ENCODE measurements at regions not wholly inside any gene's neighbourhood (a gene's known extent, or its start where the extent isn't known, plus 50 kb on each side); places are given as distances from the start of the nearest gene placed in this dataset.
A peak's percentile ranks its signal among the peaks of the same experiment; 100 is the strongest.

- H3K27me3 Mint-ChIP-seq = no peaks in the 10 kb centered on the region
- H3K9me3 Mint-ChIP-seq = peaks cover 4% of the 10 kb centered on the region
- no peak overlapping the region for H3K4me3 Mint-ChIP-seq
- H3K4me1 Mint-ChIP-seq (ENCODE audit: unreplicated experiment) = peaks cover 8% of the 10 kb centered on the region
- H3K36me3 Mint-ChIP-seq = no peaks in the 10 kb centered on the region
- TF ChIP-seq CTCF (conservative IDR thresholded peaks at IDR 0.05) = no peak
- DNase-seq (ENCODE audit: extremely low spot score, unreplicated experiment) = no peak
- no peak overlapping the region for H3K27ac Mint-ChIP-seq
These were observed 52.4 kb upstream of the GNAI1 start for GRCh38 chr7:80082213-80082612.

GRCh38 chr7:80078886-80079285 lies 55.7 kb upstream of the GNAI1 start:
- no peak overlapping the region for H3K4me3 Mint-ChIP-seq
- no peaks in the 10 kb centered on the region for H3K27me3 Mint-ChIP-seq
- no peak for TF ChIP-seq CTCF (conservative IDR thresholded peaks at IDR 0.05)
- H3K4me1 Mint-ChIP-seq (ENCODE audit: unreplicated experiment) = peaks cover 8% of the 10 kb centered on the region
- no peaks in the 10 kb centered on the region for H3K36me3 Mint-ChIP-seq
- no peak overlapping the region for H3K27ac Mint-ChIP-seq
- H3K9me3 Mint-ChIP-seq = peaks cover 10% of the 10 kb centered on the region
- no peak for DNase-seq (ENCODE audit: extremely low spot score, unreplicated experiment)

GRCh38 chr7:80078159-80078731 lies 56.4 kb upstream of the GNAI1 start:
- H3K9me3 Mint-ChIP-seq = peaks cover 10% of the 10 kb centered on the region
- H3K4me3 Mint-ChIP-seq = peak overlapping the region; percentile 66
- no peak for TF ChIP-seq CTCF (conservative IDR thresholded peaks at IDR 0.05)
- H3K4me1 Mint-ChIP-seq (ENCODE audit: unreplicated experiment) = peaks cover 8% of the 10 kb centered on the region
- H3K27me3 Mint-ChIP-seq = no peaks in the 10 kb centered on the region
- H3K36me3 Mint-ChIP-seq = no peaks in the 10 kb centered on the region
- DNase-seq (ENCODE audit: extremely low spot score, unreplicated experiment) = no peak
- no peak overlapping the region for H3K27ac Mint-ChIP-seq

GRCh38 chr7:80070391-80070790 lies 64.2 kb upstream of the GNAI1 start:
- Mint-ChIP-seq H3K4me1 (ENCODE audit: unreplicated experiment) (no peaks in the 10 kb centered on the region), H3K9me3 (peaks cover 20% of the 10 kb centered on the region), H3K27ac (no peak overlapping the region), H3K4me3 (no peak overlapping the region), H3K36me3 (no peaks in the 10 kb centered on the region), H3K27me3 (no peaks in the 10 kb centered on the region)
- no peak for DNase-seq (ENCODE audit: extremely low spot score, unreplicated experiment)
- TF ChIP-seq CTCF (conservative IDR thresholded peaks at IDR 0.05) = no peak

GRCh38 chr7:80066639-80067038 lies 68.0 kb upstream of the GNAI1 start:
- Mint-ChIP-seq H3K4me1 (ENCODE audit: unreplicated experiment) (peaks cover 5% of the 10 kb centered on the region), H3K9me3 (peaks cover 16% of the 10 kb centered on the region), H3K4me3 (no peak overlapping the region), H3K36me3 (no peaks in the 10 kb centered on the region), H3K27ac (no peak overlapping the region), H3K27me3 (no peaks in the 10 kb centered on the region)
- no peak for TF ChIP-seq CTCF (conservative IDR thresholded peaks at IDR 0.05)
- no peak for DNase-seq (ENCODE audit: extremely low spot score, unreplicated experiment)

GRCh38 chr7:80063834-80064233 lies 70.8 kb upstream of the GNAI1 start:
- DNase-seq (ENCODE audit: extremely low spot score, unreplicated experiment) = no peak
- Mint-ChIP-seq H3K27ac (no peak overlapping the region), H3K4me1 (ENCODE audit: unreplicated experiment) (peaks cover 5% of the 10 kb centered on the region), H3K27me3 (no peaks in the 10 kb centered on the region), H3K4me3 (no peak overlapping the region), H3K9me3 (peaks cover 16% of the 10 kb centered on the region), H3K36me3 (no peaks in the 10 kb centered on the region)
- no peak for TF ChIP-seq CTCF (conservative IDR thresholded peaks at IDR 0.05)

All from type B pancreatic cell (in vitro differentiated cells).